GM21737 (cell line): ENCODE measurements at regions not wholly inside any gene's neighbourhood (a gene's known extent, or its start where the extent isn't known, plus 50 kb on each side); places are given as distances from the start of the nearest gene placed in this dataset.
"Not testable (repeated sequence)": the region's sequence is repeated elsewhere in the genome, so short reads cannot be mapped to it uniquely, and the experiment has no call there.

ENCODE experiments used
- ATAC-seq: cut with Tn5 transposase; IDR thresholded peaks from one replicate; pipeline ENCODE4 v1.9.1; 2021; ENCODE audit warnings: mild to moderate bottlenecking, moderate library complexity; ENCODE audit not compliant: unreplicated experiment

- no peak for ATAC-seq
These were observed 593.7 kb upstream of the MMS22L start for GRCh38 chr6:97876711-97877110.

GRCh38 chr6:97882755-97883154 is 599.7 kb upstream of the MMS22L start:
- no peak for ATAC-seq

- ATAC-seq: no peak
These were observed 602.3 kb upstream of the MMS22L start for GRCh38 chr6:97885325-97885724.

- no peak for ATAC-seq
These were observed 602.8 kb upstream of the MMS22L start for GRCh38 chr6:97885828-97886227.

- no peak for ATAC-seq
These were observed 618.5 kb upstream of the MMS22L start for GRCh38 chr6:97901531-97901930.

- ATAC-seq: no peak
These were observed 626.4 kb upstream of the MMS22L start for GRCh38 chr6:97909380-97909779.

GRCh38 chr6:97913721-97914120 is 630.7 kb upstream of the MMS22L start:
- no peak for ATAC-seq

GRCh38 chr6:97914912-97915311 is 631.9 kb upstream of the MMS22L start:
- ATAC-seq: no peak

- ATAC-seq: no peak
These were observed 632.5 kb upstream of the MMS22L start for GRCh38 chr6:97915537-97915936.

- ATAC-seq: no peak
These were observed 634.4 kb upstream of the MMS22L start for GRCh38 chr6:97917369-97917768.

GRCh38 chr6:97919046-97919445 is 636.0 kb upstream of the MMS22L start:
- no peak for ATAC-seq

- no peak for ATAC-seq
These were observed 636.6 kb upstream of the MMS22L start for GRCh38 chr6:97919631-97920030.

GRCh38 chr6:97923249-97923648 is 640.2 kb upstream of the MMS22L start:
- no peak for ATAC-seq

- no peak for ATAC-seq
These were observed 642.5 kb upstream of the MMS22L start for GRCh38 chr6:97925504-97925903.

GRCh38 chr6:97939440-97940168 is 656.6 kb upstream of the MMS22L start:
- no peak for ATAC-seq

GRCh38 chr6:97947841-97948240 is 664.8 kb upstream of the MMS22L start:
- ATAC-seq: no peak

- ATAC-seq: no peak
These were observed 675.1 kb upstream of the MMS22L start for GRCh38 chr6:97958134-97958533.

GRCh38 chr6:97963193-97963592 is 680.2 kb upstream of the MMS22L start:
- ATAC-seq: no peak

- no peak for ATAC-seq
These were observed 686.0 kb upstream of the MMS22L start for GRCh38 chr6:97969065-97969464.

- no peak for ATAC-seq
These were observed 694.1 kb upstream of the MMS22L start for GRCh38 chr6:97977084-97977483.

GRCh38 chr6:97978855-97979271 is 695.8 kb upstream of the MMS22L start:
- no peak for ATAC-seq

- not testable (repeated sequence) for ATAC-seq
These were observed 696.3 kb upstream of the MMS22L start for GRCh38 chr6:97979285-97979684.

GRCh38 chr6:97989451-97989850 is 706.4 kb upstream of the MMS22L start:
- ATAC-seq: no peak
